Activated CD4-positive, alpha-beta T cell treated with anti-CD3 and anti-CD28 coated beads for 48 hours (primary cell): ENCODE measurements at regions not wholly inside any gene's neighbourhood (a gene's known extent, or its start where the extent isn't known, plus 50 kb on each side); places are given as distances from the start of the nearest gene placed in this dataset.
"Not testable (repeated sequence)": the region's sequence is repeated elsewhere in the genome, so short reads cannot be mapped to it uniquely, and the experiment has no call there.

Experiments
- DNase-seq: peaks from one replicate; pipeline ENCODE4 v3.0.0-alpha.2; 2020

- DNase-seq: no peak
These were observed 245.3 kb upstream of the UFL1 start for GRCh38 chr6:96276305-96276704.

DNA sequence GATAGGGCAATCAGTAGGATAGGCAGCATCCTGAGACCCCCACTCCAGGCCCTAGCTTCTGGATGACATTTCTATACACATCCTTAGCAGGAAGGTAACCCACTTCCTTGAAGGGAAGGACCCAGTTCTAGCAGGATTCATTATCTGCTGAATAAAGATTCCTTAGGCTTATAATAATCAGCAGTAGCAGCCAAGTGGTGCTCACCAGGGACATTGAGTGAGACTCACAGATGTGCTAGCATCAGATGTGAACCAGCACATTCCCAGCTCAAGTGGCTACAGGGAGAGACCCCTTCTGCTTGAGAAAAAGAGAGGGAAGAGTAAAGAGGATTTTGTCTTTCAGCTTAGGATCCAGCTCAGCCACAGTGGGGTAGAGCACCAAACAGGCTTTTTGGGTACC, 244.8 kb upstream of the UFL1 start:
- DNase-seq: no peak

GRCh38 chr6:96279084-96279483, 242.5 kb upstream of the UFL1 start:
- no peak for DNase-seq

GRCh38 chr6:96286503-96286902, 235.1 kb upstream of the UFL1 start:
- no peak for DNase-seq

DNA sequence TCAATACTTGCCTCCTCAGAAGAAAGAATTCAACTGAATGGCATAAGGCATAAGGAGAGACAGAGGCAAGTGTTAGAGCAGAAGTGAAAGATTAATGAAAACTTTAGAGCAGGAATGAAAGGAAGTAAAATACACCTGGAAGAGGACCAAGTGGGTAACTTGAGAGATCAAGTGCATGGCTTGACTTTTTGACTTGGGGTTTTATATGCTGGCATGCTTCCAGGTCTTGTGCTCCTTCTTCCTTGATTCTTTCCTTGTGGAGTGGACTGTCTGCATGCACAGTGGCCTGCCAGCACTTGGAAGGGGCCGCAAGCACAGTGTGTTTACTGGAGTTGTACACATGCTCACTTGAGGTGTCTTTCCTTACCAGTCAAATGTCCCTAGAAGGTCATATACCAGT, 222.1 kb upstream of the UFL1 start:
- no peak for DNase-seq

- no peak for DNase-seq
These were observed 220.6 kb upstream of the UFL1 start for GRCh38 chr6:96301023-96301422.

DNA sequence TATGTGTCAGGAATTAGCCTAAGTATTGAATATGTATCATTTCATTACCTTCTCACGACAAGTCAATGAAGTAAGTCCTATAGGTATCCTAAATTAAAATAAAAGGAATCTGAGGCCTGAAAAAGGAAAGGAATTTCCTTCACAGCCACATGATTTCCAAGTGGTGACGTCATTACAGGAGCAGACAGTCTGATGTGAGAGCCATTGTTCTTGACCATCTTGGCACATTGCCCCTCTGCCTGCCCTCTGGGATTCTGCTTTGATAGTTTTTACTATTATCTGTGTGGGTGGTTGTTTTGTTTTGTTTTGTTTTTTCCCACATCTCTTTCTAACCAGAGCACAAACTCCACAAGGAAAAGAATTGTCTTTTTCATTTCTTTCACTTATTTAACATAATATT, 219.8 kb upstream of the UFL1 start:
- DNase-seq: no peak

- no peak for DNase-seq
These were observed 218.6 kb upstream of the UFL1 start for GRCh38 chr6:96302991-96303390.

DNA sequence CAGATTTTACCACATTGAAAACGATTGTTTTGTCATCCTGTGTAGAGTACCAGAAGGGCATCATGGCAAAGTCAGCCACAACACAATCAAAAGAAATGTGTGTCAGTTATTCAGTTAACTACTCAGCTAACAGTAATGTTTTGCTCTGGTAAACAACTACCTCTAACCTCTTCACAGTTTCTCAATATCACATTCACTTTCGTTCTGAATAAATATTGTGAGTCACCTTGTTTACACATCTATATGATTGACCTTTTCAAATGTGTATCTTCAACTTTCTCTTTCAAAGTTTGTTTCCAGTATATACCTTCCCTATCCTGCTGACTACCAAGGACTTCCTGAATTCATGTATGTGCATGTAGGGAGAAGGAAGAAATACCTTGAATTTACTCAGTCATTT, 216.6 kb upstream of the UFL1 start:
- no peak for DNase-seq

GRCh38 chr6:96330884-96331283, 190.7 kb upstream of the UFL1 start:
- no peak for DNase-seq

- no peak for DNase-seq
These were observed 181.4 kb upstream of the UFL1 start for GRCh38 chr6:96340164-96340563.

GRCh38 chr6:96345501-96345900, 176.1 kb upstream of the UFL1 start:
- no peak for DNase-seq

- no peak for DNase-seq
These were observed 140.4 kb upstream of the UFL1 start for GRCh38 chr6:96381246-96381645.

GRCh38 chr6:96391776-96392360, 129.7 kb upstream of the UFL1 start:
- DNase-seq: peak; percentile 3

DNA sequence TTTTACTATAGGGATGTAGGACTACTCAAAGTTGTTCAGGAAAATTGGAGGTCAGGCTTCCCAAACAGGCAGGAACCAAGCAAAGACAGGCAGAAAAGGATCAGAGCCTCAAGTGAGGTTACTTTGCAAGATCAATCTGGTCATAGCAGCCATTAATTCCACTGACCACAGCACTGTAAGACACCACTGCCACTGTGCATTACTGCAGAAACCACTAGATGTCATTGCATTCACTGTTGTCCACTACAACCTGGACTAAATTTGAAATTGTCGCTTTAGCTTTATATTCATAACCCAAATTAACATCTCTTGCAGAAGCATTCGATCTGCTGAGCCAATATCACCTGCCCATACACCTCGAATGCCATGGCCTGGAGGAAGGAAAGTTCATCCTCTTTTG, 126.9 kb upstream of the UFL1 start:
- DNase-seq: no peak

GRCh38 chr6:96410467-96410866, 111.1 kb upstream of the UFL1 start:
- DNase-seq: no peak

GRCh38 chr6:96420294-96420693, 101.3 kb upstream of the UFL1 start:
- no peak for DNase-seq

GRCh38 chr6:96433950-96434349, 87.7 kb upstream of the UFL1 start:
- DNase-seq: no peak

GRCh38 chr6:96436398-96436797, 85.2 kb upstream of the UFL1 start:
- no peak for DNase-seq

DNA sequence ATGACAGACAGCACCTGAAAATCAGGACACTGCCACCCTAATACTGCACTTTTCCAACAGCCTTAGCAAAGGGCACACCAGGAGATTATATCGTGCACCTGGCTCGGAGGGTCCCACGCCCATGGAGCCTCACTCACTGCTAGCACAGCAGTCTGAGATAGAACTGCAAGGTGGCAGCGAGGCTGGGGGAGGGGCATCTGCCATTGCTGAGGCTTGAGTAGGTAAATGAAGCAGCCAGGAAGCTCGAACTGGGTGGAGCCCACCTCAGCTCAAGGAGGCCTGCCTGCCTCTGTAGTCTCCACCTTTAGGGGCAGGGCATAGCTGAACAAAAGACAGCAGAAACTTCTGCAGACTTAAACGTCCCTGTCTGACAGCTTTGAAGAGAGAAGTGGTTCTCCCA, 84.4 kb upstream of the UFL1 start:
- not testable (repeated sequence) for DNase-seq

- no peak for DNase-seq
These were observed 71.4 kb upstream of the UFL1 start for GRCh38 chr6:96450082-96450769.

DNA sequence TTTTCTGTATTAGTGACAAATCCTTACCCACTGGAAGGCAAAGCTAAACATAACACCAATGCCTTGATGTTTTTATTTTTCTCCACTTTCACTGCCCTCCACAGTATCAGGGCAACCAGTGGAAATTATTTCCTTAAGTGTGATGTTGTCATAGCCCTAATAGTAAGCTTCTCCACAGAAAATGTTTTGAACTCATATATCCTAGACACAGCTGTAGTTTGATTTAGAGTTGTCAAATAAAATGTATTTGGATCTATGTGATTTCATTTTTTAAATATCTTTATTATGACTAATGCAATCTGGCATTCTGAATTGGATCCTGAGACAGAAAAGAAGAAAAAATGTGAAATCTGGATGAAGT, 70.9 kb upstream of the UFL1 start:
- no peak for DNase-seq

- no peak for DNase-seq
These were observed 62.8 kb upstream of the UFL1 start for GRCh38 chr6:96458771-96459170.

DNA sequence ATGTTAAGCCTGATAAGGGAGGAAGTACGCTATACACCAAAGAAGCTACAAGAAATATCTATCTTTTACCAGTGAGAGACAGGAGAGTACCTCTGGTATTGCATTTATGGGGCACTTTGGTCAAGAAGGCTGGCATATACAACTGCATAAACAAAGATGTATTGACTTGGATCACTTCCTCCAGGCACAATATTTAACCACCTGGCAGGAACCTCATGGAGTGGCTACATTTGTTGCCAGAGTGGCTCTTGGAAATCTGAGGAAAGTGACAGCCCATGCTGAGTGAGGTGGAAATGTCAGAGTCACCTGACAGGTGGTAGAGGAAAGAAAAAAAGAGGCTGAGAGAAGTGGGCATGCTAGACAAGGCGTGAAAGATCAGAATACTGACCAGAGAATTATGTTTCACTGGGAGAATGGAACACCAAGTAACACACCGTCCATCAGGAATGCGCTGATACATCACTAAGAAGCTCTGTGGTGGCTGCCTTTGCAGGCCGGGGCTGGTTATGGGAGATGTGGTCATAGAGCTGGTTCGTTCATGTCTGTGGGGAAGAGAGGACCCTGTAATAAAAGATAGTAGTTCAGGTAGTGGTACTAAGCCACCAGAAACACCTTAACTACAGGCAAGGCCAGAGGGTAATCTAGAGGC, 61.4 kb upstream of the UFL1 start:
- DNase-seq: no peak
